OCI-LY7 (cell line): ENCODE measurements at regions not wholly inside any gene's neighbourhood (a gene's known extent, or its start where the extent isn't known, plus 50 kb on each side); places are given as distances from the start of the nearest gene placed in this dataset.

Experiments
- CTCF ChIP-seq: fragments of 200-600 bp; sonication (generic); conservative IDR thresholded peaks from 2 replicates; pipeline ENCODE4 v1.5.1; 2014; ENCODE audit warnings: mild to moderate bottlenecking, antibody characterized with exemption, low read length, moderate library complexity, mixed read lengths
- EZH2phosphoT487 ChIP-seq: fragments of 200-600 bp; sonication (generic); IDR thresholded peaks from 2 replicates; pipeline ENCODE4 v1.6.1; 2018; ENCODE audit warnings: low read depth, borderline replicate concordance, mild to moderate bottlenecking, mixed run types, antibody characterized with exemption, low read length, moderate library complexity, mixed read lengths

GRCh38 chr17:79255456-79255855 lies 180.8 kb downstream of the ENGASE start:
- no peak for TF ChIP-seq CTCF
- no peak for TF ChIP-seq EZH2phosphoT487
